SK-N-SH (cell line): ENCODE measurements at regions not wholly inside any gene's neighbourhood (a gene's known extent, or its start where the extent isn't known, plus 50 kb on each side); places are given as distances from the start of the nearest gene placed in this dataset.

Source experiments
- CTCF ChIA-PET: fragments of 300-600, 350-600 bp; formaldehyde crosslinking; extraction: SDS; loops from one replicate; lab custom pipeline; 2021; lab: Yijun Ruan, JAX
- POLR2A ChIA-PET: fragments of 350-600 bp; sonication (Branson Sonifier 250); formaldehyde crosslinking; extraction: SDS; loops from one replicate; lab custom pipeline; 2020; ENCODE audit warnings: antibody characterized with exemption, inconsistent platforms; lab: Yijun Ruan, JAX
- DNase-seq: peaks from one replicate; pipeline ENCODE4 v3.0.0; 2012
- H2AFZ ChIP-seq: fragments of 200-600 bp; sonication (generic); 2 replicates; pipeline ENCODE4 v1.8.1; 2016; ENCODE audit warnings: antibody characterized with exemption, mild to moderate bottlenecking, low read depth
- H3F3A ChIP-seq: fragments of 200-600 bp; sonication (generic); replicated peaks from 2 replicates; pipeline ENCODE3; 2016; ENCODE audit warnings: antibody characterized with exemption, mild to moderate bottlenecking; ENCODE audit not compliant: insufficient read depth
- H3K27ac ChIP-seq, 2 experiments: fragments of 200-500 bp in 1 of 2; fragments of 200-600 bp in 1 of 2; sonication (Bioruptor generic) in 1 of 2; sonication (generic), shearing (Covaris generic) in 1 of 2; 2 replicates each; pipeline versions ENCODE4 v1.5.1 to v1.6.1; 2014 to 2016; ENCODE audit warnings: low read depth in 2 of 2, inconsistent platforms in 1 of 2, low read length in 1 of 2, mild to moderate bottlenecking in 1 of 2, mixed read lengths in 1 of 2
- H3K27me3 ChIP-seq: fragments of 200-600 bp; sonication (generic), shearing (Covaris generic); 2 replicates; pipeline ENCODE4 v1.6.1; 2016; ENCODE audit warnings: mixed run types; ENCODE audit not compliant: insufficient read depth
- H3K36me3 ChIP-seq, 2 experiments: fragments of 200-500 bp in 1 of 2; fragments of 200-600 bp in 1 of 2; sonication (Bioruptor generic) in 1 of 2; sonication (generic) in 1 of 2; replicated peaks in 1 of 2; 2 replicates each; pipeline versions ENCODE3 to v1.5.1; 2014 to 2016; ENCODE audit warnings: low read length in 1 of 2, mild to moderate bottlenecking in 1 of 2; ENCODE audit not compliant: insufficient read depth in 2 of 2, control insufficient read depth in 1 of 2
- H3K4me1 ChIP-seq, 2 experiments: fragments of 200-500 bp in 1 of 2; fragments of 200-600 bp in 1 of 2; sonication (Bioruptor generic) in 1 of 2; sonication (generic), shearing (Covaris generic) in 1 of 2; 2 replicates each; pipeline versions ENCODE4 v1.5.1 to v1.6.1; 2014 to 2016; ENCODE audit warnings: low read depth in 1 of 2, low read length in 1 of 2, mixed run types in 1 of 2; ENCODE audit not compliant: insufficient read depth in 2 of 2, control insufficient read depth in 1 of 2
- H3K4me2 ChIP-seq: fragments of 200-600 bp; sonication (generic), shearing (Covaris generic); 2 replicates; pipeline ENCODE4 v1.6.1; 2017; ENCODE audit warnings: mixed run types
- H3K4me3 ChIP-seq, 2 experiments: fragments of 200-500 bp in 1 of 2; fragments of 200-600 bp in 1 of 2; sonication (Bioruptor generic) in 1 of 2; sonication (generic), shearing (Covaris generic) in 1 of 2; 2 replicates each; pipeline versions ENCODE4 v1.5.1 to v1.8.1; 2014 to 2016; ENCODE audit warnings: low read depth in 2 of 2, inconsistent platforms in 1 of 2, low read length in 1 of 2, mild to moderate bottlenecking in 1 of 2, mixed read lengths in 1 of 2, moderate library complexity in 1 of 2
- H3K79me2 ChIP-seq: fragments of 200-600 bp; sonication (generic); 2 replicates; pipeline ENCODE4 v1.8.1; 2017; ENCODE audit warnings: mild to moderate bottlenecking; ENCODE audit not compliant: insufficient read depth
- H3K9ac ChIP-seq: fragments of 200-600 bp; sonication (generic); 2 replicates; pipeline ENCODE4 v1.6.1; 2017; ENCODE audit warnings: mixed run types
- H3K9me2 ChIP-seq: fragments of 200-600 bp; sonication (generic); 2 replicates; pipeline ENCODE4 v1.6.1; 2017; ENCODE audit warnings: mixed run types
- H3K9me3 ChIP-seq: fragments of 200-600 bp; sonication (generic); 2 replicates; pipeline ENCODE4 v1.6.1; 2017; ENCODE audit warnings: mixed run types, mild to moderate bottlenecking, moderate library complexity
- H4K20me1 ChIP-seq: fragments of 200-600 bp; sonication (generic); 2 replicates; pipeline ENCODE4 v1.6.1; 2017; ENCODE audit warnings: mild to moderate bottlenecking, mixed run types; ENCODE audit not compliant: insufficient read depth
- CHD2 ChIP-seq: fragments of 150-350 bp; IDR thresholded peaks from 2 replicates; pipeline ENCODE4 v1.6.1; 2018; ENCODE audit warnings: low read length; ENCODE audit not compliant: partially characterized antibody
- CTCF ChIP-seq: fragments of 200-600 bp; sonication (generic); IDR thresholded peaks from 2 replicates; pipeline ENCODE4 v1.6.1; 2017; ENCODE audit warnings: antibody characterized with exemption, mild to moderate bottlenecking, moderate library complexity
- ELF1 ChIP-seq: IDR thresholded peaks from 2 replicates; pipeline ENCODE4 v1.4.0; 2012
- EP300 ChIP-seq, 2 experiments: IDR thresholded peaks; 2 replicates each; pipeline versions ENCODE4 v1.4.0 to v1.6.1; 2012; ENCODE audit warnings: borderline replicate concordance in 1 of 2, low read depth in 1 of 2, low read length in 1 of 2
- EZH2phosphoT487 ChIP-seq: fragments of 200-600 bp; sonication (generic); IDR thresholded peaks from 2 replicates; pipeline ENCODE4 v1.6.1; 2017; ENCODE audit warnings: low read depth, mixed run types, mild to moderate bottlenecking, antibody characterized with exemption, moderate library complexity, borderline replicate concordance
- FOSL2 ChIP-seq: IDR thresholded peaks from 2 replicates; pipeline ENCODE4 v1.4.0; 2012; ENCODE audit warnings: low read depth, mild to moderate bottlenecking, moderate library complexity, borderline replicate concordance
- FOXJ3 ChIP-seq: sonication (generic); formaldehyde crosslinking; IDR thresholded peaks from 2 replicates; pipeline ENCODE4 v1.5.1; 2020; ENCODE audit warnings: mild to moderate bottlenecking, missing genetic modification reagents
- GABPA ChIP-seq: IDR thresholded peaks from 2 replicates; pipeline ENCODE4 v1.4.0; 2012; ENCODE audit warnings: low read depth, mild to moderate bottlenecking
- JUND ChIP-seq: IDR thresholded peaks from 2 replicates; pipeline ENCODE4 v1.4.0; 2012
- MXI1 ChIP-seq: IDR thresholded peaks from 2 replicates; pipeline ENCODE4 v1.6.1; 2012; ENCODE audit warnings: mild to moderate bottlenecking, low read depth, low read length, improper control_type of control experiment
- NFIC ChIP-seq: IDR thresholded peaks from 2 replicates; pipeline ENCODE4 v1.4.0; 2012; ENCODE audit warnings: borderline replicate concordance
- NRF1 ChIP-seq: IDR thresholded peaks from 2 replicates; pipeline ENCODE4 v1.6.1; 2012; ENCODE audit warnings: low read depth, mild to moderate bottlenecking, low read length
- POLR2AphosphoS5 ChIP-seq: IDR thresholded peaks from 2 replicates; pipeline ENCODE4 v1.6.1; 2012; ENCODE audit warnings: low read depth, low read length
- RAD21 ChIP-seq: IDR thresholded peaks from 2 replicates; pipeline ENCODE4 v1.6.1; 2012; ENCODE audit warnings: mild to moderate bottlenecking, low read length
- RCOR1 ChIP-seq: fragments of 150-350 bp; IDR thresholded peaks from 2 replicates; pipeline ENCODE4 v1.6.1; 2017; ENCODE audit warnings: antibody characterized with exemption, low read length
- REST ChIP-seq: IDR thresholded peaks from 2 replicates; pipeline ENCODE4 v1.6.1; 2012; ENCODE audit warnings: mild to moderate bottlenecking, low read depth, low read length, moderate library complexity
- SIN3A ChIP-seq: IDR thresholded peaks from 2 replicates; pipeline ENCODE4 v1.6.1; 2012; ENCODE audit warnings: low read depth, mild to moderate bottlenecking, low read length, moderate library complexity, borderline replicate concordance
- SMC3 ChIP-seq: IDR thresholded peaks from 2 replicates; pipeline ENCODE4 v1.6.1; 2012; ENCODE audit warnings: low read depth, low read length, improper control_type of control experiment
- TAF1 ChIP-seq: IDR thresholded peaks from 2 replicates; pipeline ENCODE4 v1.6.1; 2012; ENCODE audit warnings: low read depth, mild to moderate bottlenecking, low read length, moderate library complexity, borderline replicate concordance
- TEAD4 ChIP-seq: IDR thresholded peaks from 2 replicates; pipeline ENCODE4 v1.4.0; 2012; ENCODE audit warnings: mild to moderate bottlenecking, borderline replicate concordance; ENCODE audit not compliant: insufficient read depth
- YY1 ChIP-seq: IDR thresholded peaks from 2 replicates; pipeline ENCODE4 v1.4.0; 2012; ENCODE audit warnings: low read depth, mild to moderate bottlenecking
- ZBTB33 ChIP-seq: IDR thresholded peaks from 2 replicates; pipeline ENCODE4 v1.4.0; 2012; ENCODE audit warnings: low read depth, borderline replicate concordance
- WGBS: methylation state at CpG from one replicate; pipeline ENCODE4 v1.1.6; 2017; ENCODE audit warnings: low lambda C conversion rate; 5-methylcytosine and 5-hydroxymethylcytosine counted together
- TF ChIP-seq, protein P1 (sequence below): fragments of 150-350 bp; IDR thresholded peaks from 2 replicates; pipeline ENCODE4 v1.6.1; 2017; ENCODE audit warnings: antibody characterized with exemption, low read length, low read depth, borderline replicate concordance
- TF ChIP-seq, protein P2 (sequence below): IDR thresholded peaks from 2 replicates; pipeline ENCODE4; 2012
- TF ChIP-seq, protein P3 (sequence below): IDR thresholded peaks from 2 replicates; pipeline ENCODE4 v1.4.0; 2012; ENCODE audit warnings: low read depth

GRCh38 chr3:150348500-150348899 lies 59.6 kb upstream of the TSC22D2 start:
- H3K4me2 ChIP-seq, result peak overlapping the region; percentile 32; the same call in 1 of the 2 replicates
- peak overlapping the region; percentile 71 to 73; a peak in 3 of 4 replicates for H3K27ac ChIP-seq
- H3F3A ChIP-seq, result peaks cover 12% of the 10 kb centered on the region
- no peaks in the 10 kb centered on the region for H3K9me3 ChIP-seq
- no peak overlapping the region for H3K4me3 ChIP-seq
- H3K9ac ChIP-seq, result no peak overlapping the region; the same call in 1 of the 2 replicates
- no peak for DNase-seq
- POLR2A ChIA-PET, result no interaction called here
- H3K4me1 ChIP-seq, result peaks cover 14 to 33% of the 10 kb centered on the region in 2 experiments
- no peaks in the 10 kb centered on the region for H3K27me3 ChIP-seq
- H3K79me2 ChIP-seq, result no peaks in the 10 kb centered on the region
- H2AFZ ChIP-seq, result no peak overlapping the region
- CTCF ChIA-PET, result no interaction called here
- no peaks in the 10 kb centered on the region for H4K20me1 ChIP-seq
- 9% methylated on average over 6 of the region's 6 CpGs for whole genome bisulfite sequencing
- no peaks in the 10 kb centered on the region for H3K9me2 ChIP-seq
- H3K36me3 ChIP-seq, result no peaks in the 10 kb centered on the region
- TF ChIP-seq, protein P1, sequence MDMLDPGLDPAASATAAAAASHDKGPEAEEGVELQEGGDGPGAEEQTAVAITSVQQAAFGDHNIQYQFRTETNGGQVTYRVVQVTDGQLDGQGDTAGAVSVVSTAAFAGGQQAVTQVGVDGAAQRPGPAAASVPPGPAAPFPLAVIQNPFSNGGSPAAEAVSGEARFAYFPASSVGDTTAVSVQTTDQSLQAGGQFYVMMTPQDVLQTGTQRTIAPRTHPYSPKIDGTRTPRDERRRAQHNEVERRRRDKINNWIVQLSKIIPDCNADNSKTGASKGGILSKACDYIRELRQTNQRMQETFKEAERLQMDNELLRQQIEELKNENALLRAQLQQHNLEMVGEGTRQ, result no peak
- no peak for TF ChIP-seq RAD21
- TF ChIP-seq MXI1, result no peak
- TF ChIP-seq NRF1, result no peak
- peak; percentile 85; the same call in 1 of the 2 replicates for TF ChIP-seq SIN3A
- TF ChIP-seq, protein P2, sequence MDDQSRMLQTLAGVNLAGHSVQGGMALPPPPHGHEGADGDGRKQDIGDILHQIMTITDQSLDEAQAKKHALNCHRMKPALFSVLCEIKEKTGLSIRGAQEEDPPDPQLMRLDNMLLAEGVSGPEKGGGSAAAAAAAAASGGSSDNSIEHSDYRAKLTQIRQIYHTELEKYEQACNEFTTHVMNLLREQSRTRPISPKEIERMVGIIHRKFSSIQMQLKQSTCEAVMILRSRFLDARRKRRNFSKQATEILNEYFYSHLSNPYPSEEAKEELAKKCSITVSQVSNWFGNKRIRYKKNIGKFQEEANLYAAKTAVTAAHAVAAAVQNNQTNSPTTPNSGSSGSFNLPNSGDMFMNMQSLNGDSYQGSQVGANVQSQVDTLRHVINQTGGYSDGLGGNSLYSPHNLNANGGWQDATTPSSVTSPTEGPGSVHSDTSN, result peak; percentile 96
- TF ChIP-seq FOXJ3 (CRISPR knock-in tag), result no peak
- no peak for TF ChIP-seq CHD2
- peak; percentile 57; the same call in 1 of the 2 replicates for TF ChIP-seq POLR2AphosphoS5
- peak; percentile 94 for TF ChIP-seq FOSL2
- no peak for TF ChIP-seq YY1
- no peak for TF ChIP-seq SMC3
- no peak for TF ChIP-seq ELF1
- TF ChIP-seq EZH2phosphoT487, result no peak
- TF ChIP-seq REST, result no peak
- peak; percentile 98 for TF ChIP-seq NFIC
- TF ChIP-seq GABPA, result no peak
- TF ChIP-seq RCOR1, result no peak
- TF ChIP-seq, protein P3, sequence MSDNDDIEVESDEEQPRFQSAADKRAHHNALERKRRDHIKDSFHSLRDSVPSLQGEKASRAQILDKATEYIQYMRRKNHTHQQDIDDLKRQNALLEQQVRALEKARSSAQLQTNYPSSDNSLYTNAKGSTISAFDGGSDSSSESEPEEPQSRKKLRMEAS, result peak; percentile 55; the same call in 1 of the 2 replicates
- TF ChIP-seq CTCF, result no peak
- peak; percentile 80; the same call in 1 of the 2 replicates for TF ChIP-seq TEAD4
- TF ChIP-seq JUND, result peak; percentile 96
- peak; percentile 18 to 86; a peak in 3 of 4 replicates for TF ChIP-seq EP300 (IDR thresholded peaks at IDR 0.05; ENCODE audit: borderline replicate concordance in 1 of 2, low read depth in 1 of 2, low read length in 1 of 2)
- peak; percentile 46; the same call in 1 of the 2 replicates for TF ChIP-seq ZBTB33
- TF ChIP-seq TAF1, result peak; percentile 30; the same call in 1 of the 2 replicates
